ENCODE measurements at regions not wholly inside any gene's neighbourhood (a gene's known extent, or its start where the extent isn't known, plus 50 kb on each side); places are given as distances from the start of the nearest gene placed in this dataset.
"Not testable (repeated sequence)": the region's sequence is repeated elsewhere in the genome, so short reads cannot be mapped to it uniquely, and the experiment has no call there.

DNA sequence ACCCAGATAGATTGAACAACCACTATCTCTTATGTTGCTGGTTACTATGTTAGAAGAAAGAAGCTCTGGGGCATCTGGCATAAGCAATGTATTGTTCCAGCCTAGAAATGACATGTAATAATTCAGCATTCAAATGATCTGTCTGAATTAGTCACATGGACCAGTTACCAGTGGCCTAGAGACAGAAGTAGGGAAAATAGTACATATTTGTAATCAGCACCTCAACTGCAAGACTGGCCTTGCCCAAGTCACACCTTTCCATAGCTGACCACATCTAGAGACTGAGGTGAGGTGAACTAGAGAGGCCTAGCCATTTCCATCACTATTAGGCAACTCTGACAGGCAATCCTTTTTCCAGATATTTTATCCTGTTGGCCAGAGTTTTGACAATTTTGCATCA is 315.6 kb upstream of the KCND2 start:
- no peak for ATAC-seq
- TF ChIP-seq, protein P1, sequence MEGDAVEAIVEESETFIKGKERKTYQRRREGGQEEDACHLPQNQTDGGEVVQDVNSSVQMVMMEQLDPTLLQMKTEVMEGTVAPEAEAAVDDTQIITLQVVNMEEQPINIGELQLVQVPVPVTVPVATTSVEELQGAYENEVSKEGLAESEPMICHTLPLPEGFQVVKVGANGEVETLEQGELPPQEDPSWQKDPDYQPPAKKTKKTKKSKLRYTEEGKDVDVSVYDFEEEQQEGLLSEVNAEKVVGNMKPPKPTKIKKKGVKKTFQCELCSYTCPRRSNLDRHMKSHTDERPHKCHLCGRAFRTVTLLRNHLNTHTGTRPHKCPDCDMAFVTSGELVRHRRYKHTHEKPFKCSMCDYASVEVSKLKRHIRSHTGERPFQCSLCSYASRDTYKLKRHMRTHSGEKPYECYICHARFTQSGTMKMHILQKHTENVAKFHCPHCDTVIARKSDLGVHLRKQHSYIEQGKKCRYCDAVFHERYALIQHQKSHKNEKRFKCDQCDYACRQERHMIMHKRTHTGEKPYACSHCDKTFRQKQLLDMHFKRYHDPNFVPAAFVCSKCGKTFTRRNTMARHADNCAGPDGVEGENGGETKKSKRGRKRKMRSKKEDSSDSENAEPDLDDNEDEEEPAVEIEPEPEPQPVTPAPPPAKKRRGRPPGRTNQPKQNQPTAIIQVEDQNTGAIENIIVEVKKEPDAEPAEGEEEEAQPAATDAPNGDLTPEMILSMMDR (IDR thresholded peaks at IDR 0.05) = no peak
- intact Hi-C loops (cut with DNase I) = no loop called here

DNA sequence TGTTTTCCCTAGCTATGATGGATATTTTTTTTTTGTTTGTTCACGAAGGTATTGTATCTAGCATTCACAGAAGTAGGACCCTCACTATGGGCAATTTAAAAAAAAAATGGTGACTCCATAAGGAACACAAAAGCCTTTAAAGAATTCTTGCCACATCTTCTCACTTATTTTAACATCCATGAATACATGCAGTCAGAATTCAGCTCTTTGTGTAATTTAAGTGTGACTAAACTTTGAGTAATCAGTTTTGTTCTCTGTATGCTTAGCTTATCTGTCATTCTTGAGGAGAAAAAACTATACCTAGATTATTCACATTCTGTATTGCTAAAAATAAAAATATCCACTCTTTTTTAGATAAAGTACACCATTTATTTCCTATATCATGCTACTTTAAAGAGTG is 313.2 kb upstream of the KCND2 start:
- no peaks in the 10 kb centered on the region for H3K27me3 ChIP-seq
- no peak overlapping the region for H3K27ac ChIP-seq
- no peak for DNase-seq
- TF ChIP-seq, protein P1 (IDR thresholded peaks at IDR 0.05) = no peak
- H3K4me1 ChIP-seq = no peaks in the 10 kb centered on the region
- no peaks in the 10 kb centered on the region for H3K36me3 ChIP-seq
- no peak overlapping the region for H3K4me3 ChIP-seq
- intact Hi-C loops (cut with DNase I) = no loop called here
- ATAC-seq = no peak
- H3K9me3 ChIP-seq = no peaks in the 10 kb centered on the region

More for the DNA sequence above, 315.6 kb upstream of the KCND2 start:
- Histone ChIP-seq H3K9me3 (no peaks in the 10 kb centered on the region), H3K27ac (no peak overlapping the region), H3K27me3 (no peaks in the 10 kb centered on the region), H3K4me1 (no peaks in the 10 kb centered on the region), H3K36me3 (no peaks in the 10 kb centered on the region), H3K4me3 (no peak overlapping the region)
- DNase-seq = no peak

DNA sequence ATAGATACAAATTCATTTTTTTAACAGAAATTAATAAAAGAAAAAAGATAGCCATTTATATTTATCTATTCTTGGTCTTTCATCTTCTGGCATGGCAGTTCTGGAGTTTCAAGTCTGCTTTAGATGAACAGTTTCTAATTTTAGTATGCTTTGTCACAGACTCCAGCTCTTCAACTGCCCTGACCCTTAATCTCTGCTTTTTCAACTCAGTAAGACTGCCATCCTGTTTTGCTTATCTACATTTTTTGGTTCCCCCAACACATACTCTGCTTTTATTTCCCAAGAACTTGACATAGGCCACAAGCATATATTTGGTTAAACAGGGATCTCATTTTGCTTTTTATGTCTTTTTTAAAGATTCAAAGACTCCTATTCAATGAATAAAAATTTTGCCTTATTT is 309.3 kb upstream of the KCND2 start:
- H3K9me3 ChIP-seq = no peaks in the 10 kb centered on the region
- H3K36me3 ChIP-seq = no peaks in the 10 kb centered on the region
- no peak overlapping the region for H3K27ac ChIP-seq
- DNase-seq (no peak), ATAC-seq (no peak)
- intact Hi-C loops (cut with DNase I) = no loop called here
- no peaks in the 10 kb centered on the region for H3K4me1 ChIP-seq
- TF ChIP-seq, protein P1 (IDR thresholded peaks at IDR 0.05) = no peak
- H3K4me3 ChIP-seq = no peak overlapping the region
- no peaks in the 10 kb centered on the region for H3K27me3 ChIP-seq

DNA sequence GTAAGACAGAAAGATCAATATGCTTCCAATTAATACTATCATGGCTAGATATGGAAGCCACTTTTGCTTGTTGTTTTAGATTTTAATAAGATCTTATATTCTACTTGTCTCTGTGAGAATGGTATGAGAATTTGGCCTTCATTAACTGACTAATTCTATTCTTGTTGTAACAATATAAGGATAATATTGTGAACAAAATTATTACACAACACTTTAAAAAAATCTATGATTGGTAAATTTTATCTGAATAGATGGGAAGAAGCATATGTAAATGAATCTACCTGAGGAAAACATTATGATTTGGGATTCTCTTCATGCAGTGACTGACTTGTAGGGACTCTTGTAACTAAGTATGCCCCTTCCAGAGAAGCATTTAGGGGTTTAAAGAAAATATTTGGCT is 308.9 kb upstream of the KCND2 start:
- intact Hi-C loops (cut with DNase I) = no loop called here
- ATAC-seq (no peak), DNase-seq (no peak)
- Histone ChIP-seq H3K27me3 (no peaks in the 10 kb centered on the region), H3K4me1 (no peaks in the 10 kb centered on the region), H3K27ac (no peak overlapping the region), H3K9me3 (no peaks in the 10 kb centered on the region), H3K36me3 (no peaks in the 10 kb centered on the region), H3K4me3 (no peak overlapping the region)
- TF ChIP-seq, protein P1 (IDR thresholded peaks at IDR 0.05) = no peak

DNA sequence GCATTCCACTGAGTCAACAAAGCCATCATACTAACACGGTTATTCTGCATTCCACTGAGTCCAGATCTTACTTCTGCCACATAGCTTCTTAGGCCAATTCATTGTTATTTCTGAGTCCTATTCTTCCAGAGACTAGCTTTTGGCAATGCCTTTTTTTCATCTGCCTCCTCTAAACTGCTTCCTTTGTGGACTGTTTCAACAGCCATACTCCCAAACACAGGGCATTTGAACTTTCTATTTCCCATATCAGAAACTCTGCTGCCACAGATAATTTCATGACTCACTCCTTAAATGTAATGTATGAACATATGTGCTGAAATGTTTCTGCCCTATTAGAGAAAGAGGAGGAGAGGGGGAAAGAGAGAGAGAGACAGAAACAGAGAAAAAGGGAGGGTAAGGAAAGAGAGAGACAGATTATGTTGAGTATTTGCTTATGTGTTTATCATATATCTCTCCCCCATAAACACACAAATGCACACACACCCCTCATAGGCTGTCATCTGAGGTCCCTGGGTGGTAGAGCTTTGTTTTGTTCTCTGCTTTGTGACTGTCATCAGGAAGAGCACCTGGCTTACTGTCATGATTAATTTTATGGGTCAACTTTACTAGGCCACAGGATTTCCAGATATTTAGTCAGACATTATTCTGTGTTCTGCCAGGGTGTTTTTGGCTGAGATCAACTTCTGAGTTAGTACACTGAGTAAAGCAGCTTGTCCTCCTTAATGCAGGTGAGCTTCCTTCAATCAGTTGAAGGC is 308.0 kb upstream of the KCND2 start:
- intact Hi-C loops (cut with DNase I) = no loop called here
- Histone ChIP-seq H3K27me3 (no peaks in the 10 kb centered on the region), H3K4me3 (no peak overlapping the region), H3K9me3 (no peaks in the 10 kb centered on the region), H3K27ac (no peak overlapping the region), H3K4me1 (no peaks in the 10 kb centered on the region), H3K36me3 (no peaks in the 10 kb centered on the region)
- ATAC-seq (no peak), DNase-seq (no peak)
- TF ChIP-seq, protein P1 (IDR thresholded peaks at IDR 0.05) = no peak

DNA sequence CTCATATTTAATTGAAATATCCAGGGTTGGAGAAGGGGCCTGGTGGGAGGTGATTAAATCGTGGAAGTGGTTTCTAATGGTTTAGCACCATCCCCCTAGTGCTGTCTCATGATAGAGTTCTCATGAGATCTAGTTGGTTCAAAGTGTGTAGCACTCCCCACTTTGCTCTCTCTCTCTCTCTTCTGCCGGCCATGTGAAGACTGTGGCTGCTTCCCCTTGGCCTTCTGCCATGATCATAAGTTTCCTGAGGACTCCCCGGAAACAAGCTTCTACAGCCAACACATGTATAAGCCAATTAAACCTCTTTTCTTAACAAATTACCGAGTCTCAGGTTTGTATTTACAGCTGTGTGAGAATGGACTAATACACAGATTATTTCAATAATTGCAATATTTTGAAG is 305.8 kb upstream of the KCND2 start:
- H3K9me3 ChIP-seq = no peaks in the 10 kb centered on the region
- no peak for DNase-seq
- H3K4me1 ChIP-seq = no peaks in the 10 kb centered on the region
- TF ChIP-seq, protein P1 (IDR thresholded peaks at IDR 0.05) = no peak
- no peak for ATAC-seq
- H3K27me3 ChIP-seq = no peaks in the 10 kb centered on the region
- H3K27ac ChIP-seq = no peak overlapping the region
- H3K4me3 ChIP-seq = no peak overlapping the region
- no peaks in the 10 kb centered on the region for H3K36me3 ChIP-seq
- intact Hi-C loops (cut with DNase I) = no loop called here

DNA sequence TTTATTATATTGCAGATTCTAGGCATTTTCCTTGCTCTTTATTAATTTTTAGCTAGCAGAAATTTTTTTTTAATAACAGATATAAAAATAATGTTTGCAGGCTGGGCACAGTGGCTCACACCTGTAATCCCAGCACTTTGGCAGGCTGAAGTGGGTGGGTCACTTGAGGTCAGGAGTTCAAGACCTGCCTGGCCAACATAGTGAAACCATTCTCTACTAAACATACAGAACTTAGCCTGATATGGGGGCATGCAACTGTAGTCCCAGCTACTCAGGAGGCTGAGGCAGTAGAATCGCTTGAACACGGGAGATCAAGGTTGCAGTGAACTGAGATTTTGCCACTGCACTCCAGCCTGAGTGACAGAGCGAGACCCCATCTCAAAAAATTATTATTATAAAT is 304.6 kb upstream of the KCND2 start:
- H3K36me3 ChIP-seq, H3K9me3 ChIP-seq, H3K27ac ChIP-seq: not testable (repeated sequence)

More for the DNA sequence above, 304.6 kb upstream of the KCND2 start:
- intact Hi-C loops (cut with DNase I); H3K4me1 ChIP-seq; ATAC-seq; DNase-seq; H3K4me3 ChIP-seq; H3K27me3 ChIP-seq: not testable (repeated sequence)
